ENCODE measurements at regions not wholly inside any gene's neighbourhood (a gene's known extent, or its start where the extent isn't known, plus 50 kb on each side); places are given as distances from the start of the nearest gene placed in this dataset.

DNA sequence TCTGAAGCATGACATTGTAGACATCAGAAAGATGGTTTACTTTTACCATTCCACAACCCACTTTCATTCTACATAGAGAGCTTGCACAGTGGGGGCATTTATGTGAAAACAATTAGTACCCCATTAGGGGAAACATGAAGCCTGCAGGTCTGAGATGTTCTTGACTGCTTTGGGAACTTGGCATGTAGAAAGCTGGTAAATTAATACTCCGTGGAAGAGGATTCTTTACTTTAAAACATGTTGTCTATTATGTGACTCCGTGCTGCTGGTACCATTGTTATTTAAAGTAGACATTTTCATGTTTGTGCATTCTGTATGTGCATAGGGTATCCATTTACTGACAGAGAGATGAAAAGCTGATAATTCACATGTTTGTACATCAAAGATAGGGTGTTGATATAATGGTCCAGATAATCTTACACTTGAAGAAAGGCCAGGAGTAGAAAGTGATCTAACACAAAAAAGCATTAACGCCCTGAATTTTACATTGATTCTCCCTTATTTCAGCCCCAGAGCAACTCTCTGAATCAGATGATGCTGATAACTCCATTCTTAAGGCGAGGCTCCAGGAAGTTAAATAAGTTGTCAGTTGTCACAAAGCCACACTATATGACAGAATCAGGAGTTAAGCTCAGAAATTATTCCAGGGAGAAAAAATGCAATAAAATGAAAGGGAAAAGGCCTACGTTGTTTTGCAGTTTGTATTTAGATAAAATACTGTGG lies 50.1 kb upstream of the CD180 start (continued):
- no peak for TF ChIP-seq EGR2 (tag by site-specific recombination; IDR thresholded peaks at IDR 0.05; ENCODE audit: low read depth)
- TF ChIP-seq, protein P1, sequence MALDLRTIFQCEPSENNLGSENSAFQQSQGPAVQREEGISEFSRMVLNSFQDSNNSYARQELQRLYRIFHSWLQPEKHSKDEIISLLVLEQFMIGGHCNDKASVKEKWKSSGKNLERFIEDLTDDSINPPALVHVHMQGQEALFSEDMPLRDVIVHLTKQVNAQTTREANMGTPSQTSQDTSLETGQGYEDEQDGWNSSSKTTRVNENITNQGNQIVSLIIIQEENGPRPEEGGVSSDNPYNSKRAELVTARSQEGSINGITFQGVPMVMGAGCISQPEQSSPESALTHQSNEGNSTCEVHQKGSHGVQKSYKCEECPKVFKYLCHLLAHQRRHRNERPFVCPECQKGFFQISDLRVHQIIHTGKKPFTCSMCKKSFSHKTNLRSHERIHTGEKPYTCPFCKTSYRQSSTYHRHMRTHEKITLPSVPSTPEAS (tag by site-specific recombination; IDR thresholded peaks at IDR 0.05) = no peak
- TF ChIP-seq ZNF416 (tag by site-specific recombination; IDR thresholded peaks at IDR 0.05) = no peak
- TF ChIP-seq ZNF350 (tag by site-specific recombination; IDR thresholded peaks at IDR 0.05) = no peak
- no peak for TF ChIP-seq BCL11A (tag by site-specific recombination; IDR thresholded peaks at IDR 0.05; ENCODE audit: low read depth)

Data from HEK293 (cell line).